GM18511 (cell line): ENCODE measurements at regions not wholly inside any gene's neighbourhood (a gene's known extent, or its start where the extent isn't known, plus 50 kb on each side); places are given as distances from the start of the nearest gene placed in this dataset.
"Not testable (repeated sequence)": the region's sequence is repeated elsewhere in the genome, so short reads cannot be mapped to it uniquely, and the experiment has no call there.

Experiments used
- ATAC-seq: cut with Tn5 transposase; IDR thresholded peaks from one replicate; pipeline ENCODE4 v1.9.1; 2021; ENCODE audit warnings: mild to moderate bottlenecking, moderate library complexity; ENCODE audit not compliant: unreplicated experiment

GRCh38 chr12:30578426-30578825 is 117.2 kb downstream of the IPO8 start:
- ATAC-seq: no peak

- no peak for ATAC-seq
Measured at GRCh38 chr12:30573145-30573544, 122.5 kb downstream of the IPO8 start.

- no peak for ATAC-seq
Measured at GRCh38 chr12:30570211-30570890, 125.3 kb downstream of the IPO8 start.

GRCh38 chr12:30569426-30569825 is 126.2 kb downstream of the IPO8 start:
- no peak for ATAC-seq

GRCh38 chr12:30568453-30568852 is 127.2 kb downstream of the IPO8 start:
- no peak for ATAC-seq

- ATAC-seq: no peak
Measured at GRCh38 chr12:30567082-30567481, 128.6 kb downstream of the IPO8 start.

GRCh38 chr12:30564394-30564793 is 131.3 kb downstream of the IPO8 start:
- ATAC-seq: no peak

- ATAC-seq: no peak
Measured at GRCh38 chr12:30548203-30548602, 147.5 kb downstream of the IPO8 start.

- ATAC-seq: no peak
Measured at GRCh38 chr12:30546121-30546520, 149.5 kb downstream of the IPO8 start.

- ATAC-seq: not testable (repeated sequence)
Measured at GRCh38 chr12:30544704-30545103, 151.0 kb downstream of the IPO8 start.

GRCh38 chr12:30537228-30537627 is 158.4 kb downstream of the IPO8 start:
- ATAC-seq: no peak

GRCh38 chr12:30533558-30534265 is 162.0 kb downstream of the IPO8 start:
- no peak for ATAC-seq

- no peak for ATAC-seq
Measured at GRCh38 chr12:30531731-30532678, 163.7 kb downstream of the IPO8 start.

- no peak for ATAC-seq
Measured at GRCh38 chr12:30529489-30530269, 166.0 kb downstream of the IPO8 start.

GRCh38 chr12:30525171-30525570 is 170.5 kb downstream of the IPO8 start:
- no peak for ATAC-seq

GRCh38 chr12:30520285-30520684 is 175.4 kb downstream of the IPO8 start:
- ATAC-seq: not testable (repeated sequence)

GRCh38 chr12:30519535-30519934 is 176.1 kb downstream of the IPO8 start:
- no peak for ATAC-seq

- no peak for ATAC-seq
Measured at GRCh38 chr12:30517320-30517719, 178.3 kb downstream of the IPO8 start.

GRCh38 chr12:30515351-30515750 is 180.3 kb downstream of the IPO8 start:
- no peak for ATAC-seq

GRCh38 chr12:30514666-30515065 is 181.0 kb downstream of the IPO8 start:
- no peak for ATAC-seq
